H9 (cell line): ENCODE measurements at regions not wholly inside any gene's neighbourhood (a gene's known extent, or its start where the extent isn't known, plus 50 kb on each side); places are given as distances from the start of the nearest gene placed in this dataset.

Source experiments
- DNase-seq: peaks from one replicate; pipeline ENCODE4 v3.0.0-alpha.2; 2017
- H2AFZ ChIP-seq: one replicate; pipeline ENCODE4 v1.6.1; 2013; ENCODE audit warnings: mild to moderate bottlenecking, low read length, control low read depth, moderate library complexity
- H2AK5ac ChIP-seq: 2 replicates; pipeline ENCODE4 v1.6.1; 2013; ENCODE audit warnings: low read length, control low read depth, mixed read lengths; ENCODE audit not compliant: insufficient read length
- H2BK120ac ChIP-seq: one replicate; pipeline ENCODE4 v1.6.1; 2013; ENCODE audit warnings: low read depth, mild to moderate bottlenecking, low read length, control low read depth, inconsistent platforms; ENCODE audit not compliant: poor library complexity, severe bottlenecking
- H2BK12ac ChIP-seq: 2 replicates; pipeline ENCODE4 v1.6.1; 2013; ENCODE audit warnings: low read length, control low read depth, mixed read lengths, low read depth; ENCODE audit not compliant: insufficient read length
- H2BK15ac ChIP-seq: 2 replicates; pipeline ENCODE4 v1.6.1; 2013; ENCODE audit warnings: low read depth, low read length, control low read depth
- H2BK20ac ChIP-seq: one replicate; pipeline ENCODE4 v1.6.1; 2013; ENCODE audit warnings: low read depth, mild to moderate bottlenecking, low read length, control low read depth, inconsistent platforms; ENCODE audit not compliant: poor library complexity, severe bottlenecking
- H2BK5ac ChIP-seq: 2 replicates; pipeline ENCODE4 v1.6.1; 2013; ENCODE audit warnings: low read length, control low read depth, mixed read lengths; ENCODE audit not compliant: insufficient read length
- H3K14ac ChIP-seq: 2 replicates; pipeline ENCODE4 v1.6.1; 2013; ENCODE audit warnings: low read length, control low read depth; ENCODE audit not compliant: insufficient read depth
- H3K18ac ChIP-seq: 2 replicates; pipeline ENCODE4 v1.6.1; 2013; ENCODE audit warnings: low read depth, mild to moderate bottlenecking, mixed read lengths, low read length, control low read depth; ENCODE audit not compliant: insufficient read length
- H3K23ac ChIP-seq: 2 replicates; pipeline ENCODE4 v1.6.1; 2013; ENCODE audit warnings: low read length, control low read depth, mixed read lengths, low read depth; ENCODE audit not compliant: insufficient read length
- H3K23me2 ChIP-seq: 2 replicates; pipeline ENCODE4 v1.6.1; 2013; ENCODE audit warnings: low read depth, mild to moderate bottlenecking, mixed read lengths, low read length, control low read depth; ENCODE audit not compliant: insufficient read length, poor library complexity, severe bottlenecking
- H3K27ac ChIP-seq: 2 replicates; pipeline ENCODE4 v1.5.1; 2013; ENCODE audit warnings: low read length, control low read depth, mixed read lengths, low read depth; ENCODE audit not compliant: insufficient read length
- H3K27me3 ChIP-seq: 2 replicates; pipeline ENCODE4 v1.6.1; 2013; ENCODE audit warnings: low read length, control low read depth, inconsistent platforms; ENCODE audit not compliant: insufficient read depth
- H3K4ac ChIP-seq: 2 replicates; pipeline ENCODE4 v1.6.1; 2013; ENCODE audit warnings: low read depth, mild to moderate bottlenecking, control low read depth, inconsistent platforms, low read length, moderate library complexity
- H3K4me1 ChIP-seq: 2 replicates; pipeline ENCODE4 v1.6.1; 2013; ENCODE audit warnings: low read length, control low read depth, inconsistent platforms; ENCODE audit not compliant: insufficient read depth
- H3K4me2 ChIP-seq: 2 replicates; pipeline ENCODE4 v1.6.1; 2013; ENCODE audit warnings: low read length, control low read depth, mixed read lengths; ENCODE audit not compliant: insufficient read length, insufficient read depth
- H3K56ac ChIP-seq: 2 replicates; pipeline ENCODE4 v1.6.1; 2013; ENCODE audit warnings: low read depth, mild to moderate bottlenecking, mixed read lengths, low read length, control low read depth; ENCODE audit not compliant: insufficient read length
- H3K79me1 ChIP-seq: 2 replicates; pipeline ENCODE4 v1.6.1; 2013; ENCODE audit warnings: low read depth, mild to moderate bottlenecking, moderate library complexity, low read length, control low read depth, inconsistent platforms; ENCODE audit not compliant: insufficient read depth, poor library complexity, severe bottlenecking
- H3K79me2 ChIP-seq: 2 replicates; pipeline ENCODE4 v1.6.1; 2013; ENCODE audit warnings: low read length, control low read depth, inconsistent platforms; ENCODE audit not compliant: insufficient read depth
- H3K9ac ChIP-seq: 2 replicates; pipeline ENCODE4 v1.6.1; 2013; ENCODE audit warnings: low read length, control low read depth, mixed read lengths; ENCODE audit not compliant: insufficient read length; ENCODE audit errors: extremely low read depth
- H3K9me3 ChIP-seq: one replicate; pipeline ENCODE4 v1.6.1; 2013; ENCODE audit warnings: low read depth, low read length, inconsistent platforms; ENCODE audit not compliant: control insufficient read depth
- H3T11ph ChIP-seq: one replicate; pipeline ENCODE4 v1.6.1; 2013; ENCODE audit warnings: mild to moderate bottlenecking, low read length, control low read depth, inconsistent platforms
- H4K20me1 ChIP-seq: one replicate; pipeline ENCODE4 v1.6.1; 2013; ENCODE audit not compliant: control insufficient read depth, insufficient read length, insufficient read depth
- H4K5ac ChIP-seq: 2 replicates; pipeline ENCODE4 v1.6.1; 2013; ENCODE audit warnings: low read depth, mild to moderate bottlenecking, mixed read lengths, low read length, control low read depth; ENCODE audit not compliant: insufficient read length
- H4K8ac ChIP-seq: replicated peaks from 2 replicates; pipeline ENCODE4 v1.6.1; 2013; ENCODE audit warnings: low read length, control low read depth, mixed read lengths, low read depth; ENCODE audit not compliant: insufficient read length
- H4K91ac ChIP-seq: 2 replicates; pipeline ENCODE4 v1.6.1; 2013; ENCODE audit warnings: low read depth, mild to moderate bottlenecking, moderate library complexity, mixed read lengths, low read length, control low read depth; ENCODE audit not compliant: insufficient read length
- H3K27ac Mint-ChIP-seq, 3 experiments: 2 replicates in 2 of 3; 3 replicates in 1 of 3; pipeline ENCODE4 v1.8.0; 2020 to 2021; ENCODE audit warnings: mixed read lengths in 3 of 3, mild to moderate bottlenecking in 1 of 3, moderate library complexity in 1 of 3
- H3K27me3 Mint-ChIP-seq: 2 replicates; pipeline ENCODE4 v1.8.0; 2021; ENCODE audit warnings: low read depth, mild to moderate bottlenecking, moderate library complexity, mixed read lengths
- H3K36me3 Mint-ChIP-seq, 3 experiments: 2 replicates in 2 of 3; 3 replicates in 1 of 3; pipeline ENCODE4 v1.8.0; 2020 to 2021; ENCODE audit warnings: low read depth in 3 of 3, mixed read lengths in 3 of 3; ENCODE audit not compliant: insufficient read depth in 1 of 3
- H3K4me1 Mint-ChIP-seq, 2 experiments: 2 replicates each; pipeline ENCODE4 v1.8.0; 2020; ENCODE audit warnings: mixed read lengths in 2 of 2
- H3K4me3 Mint-ChIP-seq, 2 experiments: 2 replicates in 1 of 2; 3 replicates in 1 of 2; pipeline ENCODE4 v1.8.0; 2020 to 2021; ENCODE audit warnings: mild to moderate bottlenecking in 2 of 2, mixed read lengths in 2 of 2, moderate library complexity in 1 of 2
- H3K9me3 Mint-ChIP-seq, 2 experiments: 2 replicates in 1 of 2; 3 replicates in 1 of 2; pipeline ENCODE4 v1.8.0; 2020; ENCODE audit warnings: mild to moderate bottlenecking in 2 of 2, mixed read lengths in 2 of 2, moderate library complexity in 1 of 2
- CTCF ChIP-seq: fragments of 200-600 bp; sonication (generic); conservative IDR thresholded peaks from 3 replicates; pipeline ENCODE4 v1.8.0; 2021; ENCODE audit warnings: antibody characterized with exemption, mild to moderate bottlenecking
- WGBS: extraction: QIAGEN DNeasy Blood & Tissue Kit; methylation state at CpG from one replicate; pipeline ENCODE4 v1.1.7; 2013; ENCODE audit warnings: missing lambda C conversion rate, low lambda C conversion rate, mixed read lengths; ENCODE audit not compliant: insufficient read length; ENCODE audit errors: extremely low coverage; 5-methylcytosine and 5-hydroxymethylcytosine counted together

GRCh38 chr3:147737376-147737775, 328.2 kb downstream of the ZIC1 start:
- no peak overlapping the region for H3T11ph ChIP-seq
- H3K56ac ChIP-seq: no peak overlapping the region
- no peak overlapping the region for H3K9ac ChIP-seq
- no peak overlapping the region for H2BK20ac ChIP-seq
- no peak overlapping the region for H3K18ac ChIP-seq
- H2BK12ac ChIP-seq: no peak overlapping the region
- no peaks in the 10 kb centered on the region for H3K9me3 Mint-ChIP-seq
- no peak overlapping the region for H3K27ac Mint-ChIP-seq
- no peaks in the 10 kb centered on the region for H3K79me2 ChIP-seq
- no peak overlapping the region for H3K4ac ChIP-seq
- H3K36me3 Mint-ChIP-seq: no peaks in the 10 kb centered on the region
- DNase-seq: no peak
- H3K23ac ChIP-seq: no peak overlapping the region
- H3K4me1 ChIP-seq: no peaks in the 10 kb centered on the region; the same call in 1 of the 2 replicates
- no CpG with 5 or more reads among the region's 1 CpG for WGBS
- H4K5ac ChIP-seq: no peak overlapping the region
- no peaks in the 10 kb centered on the region for H3K9me3 ChIP-seq
- no peak overlapping the region for H2BK5ac ChIP-seq
- no peak overlapping the region for H4K8ac ChIP-seq
- H2BK15ac ChIP-seq: no peak overlapping the region
- H3K27me3 ChIP-seq: no peaks in the 10 kb centered on the region
- H3K4me1 Mint-ChIP-seq: peaks cover 18% of the 10 kb centered on the region in 2 experiments
- H3K4me3 Mint-ChIP-seq: no peak overlapping the region
- no peak overlapping the region for H4K91ac ChIP-seq
- TF ChIP-seq CTCF: no peak
- H3K27me3 Mint-ChIP-seq: no peaks in the 10 kb centered on the region
- H3K27ac ChIP-seq: no peak overlapping the region
- H3K4me2 ChIP-seq: no peak overlapping the region
- no peak overlapping the region for H2AFZ ChIP-seq
- H2AK5ac ChIP-seq: no peak overlapping the region
- H3K14ac ChIP-seq: no peak overlapping the region
- no peak overlapping the region for H2BK120ac ChIP-seq
- H4K20me1 ChIP-seq: no peaks in the 10 kb centered on the region
- no peaks in the 10 kb centered on the region for H3K23me2 ChIP-seq
- no peaks in the 10 kb centered on the region for H3K79me1 ChIP-seq
